HUES6 (cell line): ENCODE measurements at regions not wholly inside any gene's neighbourhood (a gene's known extent, or its start where the extent isn't known, plus 50 kb on each side); places are given as distances from the start of the nearest gene placed in this dataset.

Experiments used
- H3K27ac ChIP-seq: 2 replicates; pipeline ENCODE4 v1.7.0; 2013; ENCODE audit warnings: low read depth, mild to moderate bottlenecking, low read length, inconsistent platforms
- H3K27me3 ChIP-seq: 2 replicates; pipeline ENCODE4 v1.6.1; 2013; ENCODE audit warnings: low read length; ENCODE audit not compliant: control insufficient read depth, insufficient read depth
- H3K36me3 ChIP-seq: 2 replicates; pipeline ENCODE4 v1.6.1; 2013; ENCODE audit warnings: low read length; ENCODE audit not compliant: control insufficient read depth, insufficient read depth
- H3K4me1 ChIP-seq: 2 replicates; pipeline ENCODE4 v1.6.1; 2013; ENCODE audit warnings: low read length; ENCODE audit not compliant: control insufficient read depth, insufficient read depth
- H3K4me3 ChIP-seq: 2 replicates; pipeline ENCODE4 v1.5.1; 2013; ENCODE audit warnings: low read depth, low read length
- H3K9ac ChIP-seq: one replicate; pipeline ENCODE4 v1.6.1; 2013; ENCODE audit warnings: mild to moderate bottlenecking, low read length
- H3K9me3 ChIP-seq: 2 replicates; pipeline ENCODE4 v1.6.1; 2013; ENCODE audit warnings: low read depth, low read length; ENCODE audit not compliant: control insufficient read depth, insufficient read depth

DNA sequence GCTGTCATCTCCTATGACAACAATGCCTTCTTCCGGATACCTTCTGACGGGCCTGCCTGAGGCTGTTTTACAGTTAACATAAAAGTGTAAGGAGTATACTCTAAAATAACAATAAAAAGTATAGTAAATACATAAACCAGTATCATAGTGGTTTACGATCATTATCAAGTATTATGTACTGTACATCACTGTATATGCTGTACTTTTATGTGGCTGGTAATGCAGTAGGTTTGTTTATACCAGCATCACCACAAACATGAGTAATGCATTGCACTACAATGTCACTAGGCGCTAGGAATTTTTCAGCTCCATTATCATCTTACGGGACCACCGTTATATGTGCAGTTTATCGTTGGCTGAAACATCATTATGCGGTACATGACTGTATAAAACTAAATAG is 76.5 kb downstream of the VEGFA start:
- Histone ChIP-seq H3K4me3 (no peak overlapping the region), H3K9ac (no peak overlapping the region), H3K36me3 (no peaks in the 10 kb centered on the region), H3K4me1 (peaks cover 20% of the 10 kb centered on the region; the same call in 1 of the 2 replicates), H3K27me3 (no peaks in the 10 kb centered on the region), H3K9me3 (no peaks in the 10 kb centered on the region), H3K27ac (no peak overlapping the region)

DNA sequence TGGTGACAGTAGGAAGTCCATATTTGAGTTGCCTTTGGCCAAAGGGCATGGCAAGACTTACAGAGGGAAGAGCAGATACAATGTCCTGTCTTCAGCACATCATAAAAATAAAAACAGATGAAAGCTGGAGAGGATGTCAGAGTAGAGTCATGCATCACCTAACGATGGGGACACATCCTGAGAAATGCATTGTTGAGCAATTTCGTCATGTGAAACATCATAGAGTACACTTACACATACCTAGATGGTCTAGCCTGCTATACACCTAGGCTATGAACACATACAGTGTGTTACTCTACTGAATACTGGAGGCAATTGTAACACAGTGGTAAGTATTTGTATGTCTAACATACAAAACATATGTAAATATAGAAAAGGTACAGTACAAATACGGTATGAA is 75.6 kb downstream of the VEGFA start:
- peaks cover 12% of the 10 kb centered on the region; the same call in 1 of the 2 replicates for H3K4me1 ChIP-seq
- no peaks in the 10 kb centered on the region for H3K9me3 ChIP-seq
- H3K4me3 ChIP-seq = no peak overlapping the region
- H3K36me3 ChIP-seq = no peaks in the 10 kb centered on the region
- no peak overlapping the region for H3K27ac ChIP-seq
- H3K27me3 ChIP-seq = no peaks in the 10 kb centered on the region
- no peak overlapping the region for H3K9ac ChIP-seq

- Histone ChIP-seq H3K4me3 (no peak overlapping the region), H3K9me3 (no peaks in the 10 kb centered on the region), H3K27me3 (no peaks in the 10 kb centered on the region), H3K36me3 (no peaks in the 10 kb centered on the region), H3K27ac (no peak overlapping the region), H3K4me1 (no peaks in the 10 kb centered on the region), H3K9ac (no peak overlapping the region)
Measured at GRCh38 chr6:43843669-43844171, 73.7 kb downstream of the VEGFA start.

- no peak overlapping the region for H3K4me3 ChIP-seq
- H3K9me3 ChIP-seq = no peaks in the 10 kb centered on the region
- H3K27me3 ChIP-seq = no peaks in the 10 kb centered on the region
- H3K4me1 ChIP-seq = peaks cover 4% of the 10 kb centered on the region; the same call in 1 of the 2 replicates
- H3K36me3 ChIP-seq = no peaks in the 10 kb centered on the region
- H3K9ac ChIP-seq = no peak overlapping the region
- no peak overlapping the region for H3K27ac ChIP-seq
Measured at GRCh38 chr6:43843097-43843645, 73.2 kb downstream of the VEGFA start.

DNA sequence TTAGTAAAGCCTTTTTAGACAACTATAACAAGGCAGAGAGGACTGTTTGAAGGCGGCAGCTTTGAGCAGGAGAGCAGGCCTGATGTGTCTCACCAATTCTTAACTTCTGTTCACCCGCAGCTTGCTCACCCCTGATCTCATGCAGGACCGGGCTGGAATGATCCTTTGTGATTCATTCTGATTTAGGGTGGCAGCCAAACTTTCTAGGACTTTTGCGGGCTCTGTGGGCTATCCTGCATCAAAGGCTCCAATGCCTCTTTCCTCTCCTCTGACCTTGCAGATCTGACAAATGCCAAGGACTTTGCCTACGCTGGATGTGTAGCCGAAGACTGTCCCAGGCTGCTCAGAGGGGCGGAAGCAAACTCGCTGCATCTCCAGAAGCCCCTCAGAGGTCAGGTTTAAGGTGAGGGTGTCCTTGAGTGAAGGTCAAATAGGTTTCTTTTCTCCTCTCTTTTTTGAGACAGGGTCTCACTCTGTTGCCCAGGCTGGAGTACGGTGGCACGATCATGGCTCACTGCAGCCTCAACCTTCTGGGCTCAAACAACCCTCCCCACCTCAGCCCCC is 72.3 kb downstream of the VEGFA start:
- H3K27ac ChIP-seq = no peak overlapping the region
- no peaks in the 10 kb centered on the region for H3K27me3 ChIP-seq
- no peaks in the 10 kb centered on the region for H3K36me3 ChIP-seq
- H3K4me3 ChIP-seq = no peak overlapping the region
- H3K4me1 ChIP-seq = peaks cover 11% of the 10 kb centered on the region; the same call in 1 of the 2 replicates
- no peak overlapping the region for H3K9ac ChIP-seq
- H3K9me3 ChIP-seq = no peaks in the 10 kb centered on the region

DNA sequence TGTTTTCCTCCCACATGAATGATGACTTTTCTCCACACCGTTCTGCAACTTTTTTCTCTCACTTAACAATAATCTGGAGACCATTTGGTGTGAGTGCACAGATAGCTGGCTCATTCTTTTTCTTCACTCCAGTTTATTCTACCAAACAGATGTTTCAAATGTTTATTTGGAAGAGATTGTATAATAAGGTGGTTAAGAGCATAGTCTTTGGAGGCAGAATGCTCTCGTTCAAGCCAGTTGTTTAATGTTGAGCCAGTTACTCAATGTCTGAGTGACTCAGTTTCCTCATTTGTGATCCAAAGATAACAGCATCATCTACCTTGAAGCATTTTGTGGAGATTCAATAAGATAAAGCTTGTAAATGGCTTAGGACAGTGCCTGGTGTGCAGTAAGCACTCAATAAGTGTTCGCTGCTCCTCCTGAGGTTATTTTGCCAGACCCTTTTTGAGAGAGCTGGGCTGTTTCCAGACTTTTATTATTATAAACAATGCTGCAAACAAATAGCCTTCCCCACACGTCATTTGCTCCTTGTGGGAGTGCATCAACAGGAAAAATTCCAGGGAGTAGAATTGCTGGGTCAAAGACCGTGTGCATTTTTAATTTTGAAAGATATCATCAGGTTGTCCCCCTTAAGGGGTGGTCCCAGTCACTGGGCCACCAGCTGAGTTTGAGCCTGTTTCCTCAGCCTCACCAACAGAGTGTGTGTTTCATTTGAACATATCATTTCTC is 70.6 kb downstream of the VEGFA start:
- Histone ChIP-seq H3K4me3 (no peak overlapping the region), H3K27ac (no peak overlapping the region), H3K36me3 (no peaks in the 10 kb centered on the region), H3K9ac (no peak overlapping the region), H3K27me3 (no peaks in the 10 kb centered on the region), H3K4me1 (peaks cover 22% of the 10 kb centered on the region; the same call in 1 of the 2 replicates), H3K9me3 (no peaks in the 10 kb centered on the region)

- Histone ChIP-seq H3K27me3 (no peaks in the 10 kb centered on the region), H3K27ac (no peak overlapping the region), H3K36me3 (no peaks in the 10 kb centered on the region), H3K4me1 (peaks cover 23% of the 10 kb centered on the region; the same call in 1 of the 2 replicates), H3K9me3 (no peaks in the 10 kb centered on the region), H3K9ac (no peak overlapping the region), H3K4me3 (no peak overlapping the region)
Measured at GRCh38 chr6:43838276-43839036, 68.4 kb downstream of the VEGFA start.

- Histone ChIP-seq H3K4me3 (no peak overlapping the region), H3K27me3 (no peaks in the 10 kb centered on the region), H3K4me1 (peaks cover 23% of the 10 kb centered on the region; the same call in 1 of the 2 replicates), H3K9ac (no peak overlapping the region), H3K27ac (no peak overlapping the region), H3K36me3 (no peaks in the 10 kb centered on the region), H3K9me3 (no peaks in the 10 kb centered on the region)
Measured at GRCh38 chr6:43837507-43837906, 67.5 kb downstream of the VEGFA start.

DNA sequence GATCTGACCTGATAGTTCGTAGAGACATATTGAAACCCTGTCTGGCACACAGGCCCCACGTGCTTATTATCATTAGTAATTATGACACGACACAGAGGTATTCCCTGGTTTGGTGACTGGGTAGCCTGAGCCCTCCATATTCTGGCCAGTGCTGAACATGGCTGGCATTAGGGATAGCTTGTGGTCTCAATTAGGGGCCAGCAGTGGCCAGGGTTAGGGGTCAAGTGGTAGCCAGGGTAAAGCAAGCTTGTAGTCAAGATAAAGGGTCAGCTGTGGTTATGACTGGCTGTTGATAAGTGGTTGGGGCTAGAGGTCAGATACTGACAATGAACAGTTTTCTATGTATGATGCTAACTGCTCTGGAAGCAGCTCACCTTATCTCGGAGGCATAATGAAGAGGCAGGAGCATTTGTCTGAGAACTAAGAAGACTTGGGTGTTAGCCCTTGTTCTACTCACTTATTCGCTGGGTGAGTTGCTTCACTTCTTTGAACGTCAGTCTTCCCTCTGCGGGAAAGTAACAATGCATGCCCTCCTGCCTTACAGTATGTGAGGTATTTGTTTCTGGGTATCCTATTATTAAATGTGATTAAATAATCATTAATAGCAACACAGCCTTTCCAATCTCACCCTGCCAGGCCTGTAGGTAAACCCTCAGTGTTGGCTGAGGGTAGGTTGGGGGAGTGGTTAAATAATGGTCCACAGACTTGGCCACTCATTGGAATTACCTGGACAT is 66.7 kb downstream of the VEGFA start:
- Histone ChIP-seq H3K27me3 (no peaks in the 10 kb centered on the region), H3K36me3 (no peaks in the 10 kb centered on the region), H3K9me3 (no peaks in the 10 kb centered on the region), H3K27ac (no peak overlapping the region), H3K9ac (no peak overlapping the region), H3K4me3 (no peak overlapping the region), H3K4me1 (peaks cover 23% of the 10 kb centered on the region; the same call in 1 of the 2 replicates)
